ENCODE measurements at regions not wholly inside any gene's neighbourhood (a gene's known extent, or its start where the extent isn't known, plus 50 kb on each side); places are given as distances from the start of the nearest gene placed in this dataset. TPM values are rescaled to one million over a fixed set of nuclear protein-coding genes. Genes with fewer than 3 reads are reported as not detected.

GRCh38 chr18:25409971-25410370 lies 58.0 kb upstream of the ZNF521 start:
- Histone ChIP-seq H3K4me1 (ENCODE audit: low read length) (no peaks in the 10 kb centered on the region), H3K9me2 (replicated peaks; ENCODE audit: insufficient read depth, low read length) (no peaks in the 10 kb centered on the region), H3K4me3 (ENCODE audit: low read length) (no peak overlapping the region), H3K27me3 (ENCODE audit: low read length) (no peaks in the 10 kb centered on the region), H3K27ac (ENCODE audit: low read length) (no peak overlapping the region), H3K79me2 (ENCODE audit: low read length) (no peaks in the 10 kb centered on the region), H3K4me2 (ENCODE audit: low read depth, low read length, poor library complexity, severe bottlenecking) (no peak overlapping the region), H2AFZ (ENCODE audit: low read length) (no peak overlapping the region), H3K36me3 (ENCODE audit: insufficient read depth, low read length) (no peaks in the 10 kb centered on the region), H3K9me3 (ENCODE audit: low read length) (no peaks in the 10 kb centered on the region), H4K20me1 (ENCODE audit: insufficient read depth, low read depth, low read length) (no peaks in the 10 kb centered on the region), H3K9ac (ENCODE audit: low read length) (no peak overlapping the region)
- DNase-seq = no peak

GRCh38 chr18:25408293-25408692 lies 56.3 kb upstream of the ZNF521 start:
- Histone ChIP-seq H4K20me1 (ENCODE audit: insufficient read depth, low read depth, low read length) (no peaks in the 10 kb centered on the region), H3K4me2 (ENCODE audit: low read depth, low read length, poor library complexity, severe bottlenecking) (no peak overlapping the region), H3K36me3 (ENCODE audit: insufficient read depth, low read length) (no peaks in the 10 kb centered on the region), H3K4me3 (ENCODE audit: low read length) (no peak overlapping the region), H3K27me3 (ENCODE audit: low read length) (no peaks in the 10 kb centered on the region), H3K9me2 (replicated peaks; ENCODE audit: insufficient read depth, low read length) (no peaks in the 10 kb centered on the region), H3K79me2 (ENCODE audit: low read length) (no peaks in the 10 kb centered on the region), H3K9me3 (ENCODE audit: low read length) (no peaks in the 10 kb centered on the region), H3K9ac (ENCODE audit: low read length) (no peak overlapping the region), H3K27ac (ENCODE audit: low read length) (no peak overlapping the region), H2AFZ (ENCODE audit: low read length) (no peak overlapping the region), H3K4me1 (ENCODE audit: low read length) (no peaks in the 10 kb centered on the region)
- DNase-seq = no peak

Small RNAs in the stretch of these regions (small RNA-seq; reads per million reads assigned to genes)
- gene AC027229.1 (not detected), gene RN7SL97P (0.20 reads per million)

Measured in Karpas-422 (cell line).